Uterus (tissue), 2 donors: ENCODE measurements at regions not wholly inside any gene's neighbourhood (a gene's known extent, or its start where the extent isn't known, plus 50 kb on each side); places are given as distances from the start of the nearest gene placed in this dataset.

ENCODE experiments used
- POLR2A ChIP-seq, 2 donors: fragments of 450-650 bp; IDR thresholded peaks; one replicate each; pipeline ENCODE4 v1.6.1; 2016; ENCODE audit warnings: antibody characterized with exemption in 2 of 2, mild to moderate bottlenecking in 1 of 2, moderate library complexity in 1 of 2
- TF ChIP-seq, protein P1 (sequence below), 4 experiments: fragments of 200-600 bp in 2 of 4; fragments of 450-650 bp in 2 of 4; sonication (generic) in 2 of 4; IDR thresholded peaks; one replicate each; pipeline ENCODE4 v1.5.1; 2016 to 2019; ENCODE audit warnings: antibody characterized with exemption in 4 of 4, mild to moderate bottlenecking in 2 of 4, moderate library complexity in 1 of 4

- TF ChIP-seq, protein P1, sequence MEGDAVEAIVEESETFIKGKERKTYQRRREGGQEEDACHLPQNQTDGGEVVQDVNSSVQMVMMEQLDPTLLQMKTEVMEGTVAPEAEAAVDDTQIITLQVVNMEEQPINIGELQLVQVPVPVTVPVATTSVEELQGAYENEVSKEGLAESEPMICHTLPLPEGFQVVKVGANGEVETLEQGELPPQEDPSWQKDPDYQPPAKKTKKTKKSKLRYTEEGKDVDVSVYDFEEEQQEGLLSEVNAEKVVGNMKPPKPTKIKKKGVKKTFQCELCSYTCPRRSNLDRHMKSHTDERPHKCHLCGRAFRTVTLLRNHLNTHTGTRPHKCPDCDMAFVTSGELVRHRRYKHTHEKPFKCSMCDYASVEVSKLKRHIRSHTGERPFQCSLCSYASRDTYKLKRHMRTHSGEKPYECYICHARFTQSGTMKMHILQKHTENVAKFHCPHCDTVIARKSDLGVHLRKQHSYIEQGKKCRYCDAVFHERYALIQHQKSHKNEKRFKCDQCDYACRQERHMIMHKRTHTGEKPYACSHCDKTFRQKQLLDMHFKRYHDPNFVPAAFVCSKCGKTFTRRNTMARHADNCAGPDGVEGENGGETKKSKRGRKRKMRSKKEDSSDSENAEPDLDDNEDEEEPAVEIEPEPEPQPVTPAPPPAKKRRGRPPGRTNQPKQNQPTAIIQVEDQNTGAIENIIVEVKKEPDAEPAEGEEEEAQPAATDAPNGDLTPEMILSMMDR (IDR thresholded peaks at IDR 0.05): no peak
- TF ChIP-seq POLR2A (IDR thresholded peaks at IDR 0.05): no peak
These were observed 69.2 kb upstream of the SHB start for GRCh38 chr9:38138276-38138675.
